Spleen (tissue), 7 donors: ENCODE measurements at regions not wholly inside any gene's neighbourhood (a gene's known extent, or its start where the extent isn't known, plus 50 kb on each side); places are given as distances from the start of the nearest gene placed in this dataset.

Experiments
- POLR2A ChIP-seq, 3 donors: fragments of 450-650 bp; IDR thresholded peaks; one replicate each; pipeline ENCODE4 v1.5.1; 2017; ENCODE audit warnings: antibody characterized with exemption in 3 of 3, mild to moderate bottlenecking in 1 of 3
- POLR2AphosphoS5 ChIP-seq, 3 donors: sonication (generic); formaldehyde crosslinking; IDR thresholded peaks; one replicate each; pipeline ENCODE4 v1.5.1; 2017; ENCODE audit warnings: antibody characterized with exemption in 3 of 3
- TF ChIP-seq, protein P1 (sequence below), 11 experiments: fragments of 200-600 bp in 7 of 11; fragments of 450-650 bp in 4 of 11; sonication (generic) in 4 of 11; IDR thresholded peaks in 8 of 11; conservative IDR thresholded peaks in 3 of 11; 1 replicate in 7 of 11; 2 replicates in 4 of 11; pipeline versions ENCODE4 v1.4.0 to v1.8.0; 2016 to 2021; ENCODE audit warnings: antibody characterized with exemption in 11 of 11, inconsistent platforms in 4 of 11, mild to moderate bottlenecking in 1 of 11
- donor health status: DM: no; HTN: no; CAD: no; lungs with moderate emphysema.
- donor health status: DM: no; HTN: no; CAD: no.
- donor health status: DM: no; HTN: no; CAD: no.

DNA sequence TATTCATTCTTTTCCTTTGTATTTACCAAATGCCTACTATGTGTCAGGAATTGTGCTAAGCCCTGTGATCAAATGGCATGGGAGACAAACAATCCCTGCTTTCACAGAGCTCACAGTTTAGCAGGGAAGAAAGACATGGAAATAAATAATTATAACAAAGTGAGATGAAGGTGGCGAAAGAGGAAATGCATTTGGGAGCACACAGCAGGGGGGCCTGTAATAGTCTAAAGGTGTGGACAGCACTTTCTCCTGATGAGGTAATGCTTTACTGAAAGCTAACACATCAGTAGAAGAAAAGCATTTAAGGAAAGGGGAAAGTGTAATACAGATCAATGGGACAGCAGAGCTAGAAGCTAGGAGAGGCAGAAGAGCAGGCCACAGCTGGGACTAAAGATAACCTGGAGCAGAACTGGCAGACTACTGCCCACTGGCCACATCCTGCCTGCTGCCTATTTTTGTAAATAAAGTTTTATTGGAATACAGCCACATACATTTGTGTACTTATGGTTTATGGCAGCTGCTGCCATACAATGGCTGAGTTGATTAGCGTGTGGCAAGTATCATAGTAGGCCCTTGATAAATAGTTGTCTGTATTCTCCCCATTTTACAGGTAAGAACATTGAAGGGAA, 67.1 kb upstream of the TAPT1 start:
- TF ChIP-seq, protein P1, sequence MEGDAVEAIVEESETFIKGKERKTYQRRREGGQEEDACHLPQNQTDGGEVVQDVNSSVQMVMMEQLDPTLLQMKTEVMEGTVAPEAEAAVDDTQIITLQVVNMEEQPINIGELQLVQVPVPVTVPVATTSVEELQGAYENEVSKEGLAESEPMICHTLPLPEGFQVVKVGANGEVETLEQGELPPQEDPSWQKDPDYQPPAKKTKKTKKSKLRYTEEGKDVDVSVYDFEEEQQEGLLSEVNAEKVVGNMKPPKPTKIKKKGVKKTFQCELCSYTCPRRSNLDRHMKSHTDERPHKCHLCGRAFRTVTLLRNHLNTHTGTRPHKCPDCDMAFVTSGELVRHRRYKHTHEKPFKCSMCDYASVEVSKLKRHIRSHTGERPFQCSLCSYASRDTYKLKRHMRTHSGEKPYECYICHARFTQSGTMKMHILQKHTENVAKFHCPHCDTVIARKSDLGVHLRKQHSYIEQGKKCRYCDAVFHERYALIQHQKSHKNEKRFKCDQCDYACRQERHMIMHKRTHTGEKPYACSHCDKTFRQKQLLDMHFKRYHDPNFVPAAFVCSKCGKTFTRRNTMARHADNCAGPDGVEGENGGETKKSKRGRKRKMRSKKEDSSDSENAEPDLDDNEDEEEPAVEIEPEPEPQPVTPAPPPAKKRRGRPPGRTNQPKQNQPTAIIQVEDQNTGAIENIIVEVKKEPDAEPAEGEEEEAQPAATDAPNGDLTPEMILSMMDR (IDR thresholded peaks at IDR 0.05 in 8 of 11, conservative IDR thresholded peaks at IDR 0.05 in 3 of 11) = no peak
- TF ChIP-seq POLR2A (IDR thresholded peaks at IDR 0.05) (no peak), POLR2AphosphoS5 (IDR thresholded peaks at IDR 0.05) (no peak)
